Neural progenitor cell (in vitro differentiated cells): ENCODE measurements at regions not wholly inside any gene's neighbourhood (a gene's known extent, or its start where the extent isn't known, plus 50 kb on each side); places are given as distances from the start of the nearest gene placed in this dataset.

ENCODE experiments used
- DNase-seq: peaks from one replicate; pipeline ENCODE4 v3.0.0-alpha.2; 2016; ENCODE audit warnings: low spot score
- H2AFZ ChIP-seq: fragments of 200-600 bp; sonication (generic); replicated peaks from 2 replicates; pipeline ENCODE4 v1.6.1; 2016; ENCODE audit warnings: antibody characterized with exemption
- H3F3A ChIP-seq: fragments of 200-600 bp; sonication (generic); 2 replicates; pipeline ENCODE4 v1.6.1; 2016; ENCODE audit warnings: antibody characterized with exemption, low read depth
- H3K27ac ChIP-seq: fragments of 200-600 bp; sonication (generic); 2 replicates; pipeline ENCODE4 v1.5.1; 2016; ENCODE audit warnings: mild to moderate bottlenecking
- H3K27me3 ChIP-seq: fragments of 200-600 bp; sonication (generic); 2 replicates; pipeline ENCODE4 v1.6.1; 2016; ENCODE audit warnings: mild to moderate bottlenecking, moderate library complexity
- H3K36me3 ChIP-seq: fragments of 200-600 bp; sonication (generic); 2 replicates; pipeline ENCODE4 v1.5.1; 2016
- H3K4me1 ChIP-seq: fragments of 200-600 bp; sonication (generic); 2 replicates; pipeline ENCODE4 v1.6.1; 2016; ENCODE audit warnings: mixed run types
- H3K4me2 ChIP-seq: fragments of 200-600 bp; sonication (generic); 2 replicates; pipeline ENCODE4 v1.6.1; 2016
- H3K4me3 ChIP-seq: fragments of 200-600 bp; sonication (generic); 2 replicates; pipeline ENCODE4 v1.5.1; 2016
- H3K79me2 ChIP-seq: fragments of 200-600 bp; sonication (generic); 2 replicates; pipeline ENCODE4 v1.6.1; 2016; ENCODE audit warnings: low read depth
- H3K9ac ChIP-seq: fragments of 200-600 bp; sonication (generic); 2 replicates; pipeline ENCODE4 v1.6.1; 2016
- H3K9me3 ChIP-seq: fragments of 200-600 bp; sonication (generic); 2 replicates; pipeline ENCODE4 v1.5.1; 2016; ENCODE audit warnings: low read depth
- H4K20me1 ChIP-seq: fragments of 200-600 bp; sonication (generic); 2 replicates; pipeline ENCODE4 v1.6.1; 2016; ENCODE audit warnings: low read depth
- H3K27ac Mint-ChIP-seq: 3 replicates; pipeline ENCODE4 v1.8.0; 2021; ENCODE audit warnings: mixed read lengths
- H3K27me3 Mint-ChIP-seq: 2 replicates; pipeline ENCODE4 v1.8.0; 2022; ENCODE audit warnings: low read depth, mild to moderate bottlenecking, inconsistent platforms, moderate library complexity, mixed read lengths; ENCODE audit not compliant: insufficient read depth
- H3K36me3 Mint-ChIP-seq: 3 replicates; pipeline ENCODE4 v1.8.0; 2021; ENCODE audit warnings: mixed read lengths
- H3K4me1 Mint-ChIP-seq: 3 replicates; pipeline ENCODE4 v1.8.0; 2021; ENCODE audit warnings: mixed read lengths
- H3K4me3 Mint-ChIP-seq: 3 replicates; pipeline ENCODE4 v1.8.0; 2021; ENCODE audit warnings: mild to moderate bottlenecking, moderate library complexity, mixed read lengths
- H3K9me3 Mint-ChIP-seq: 3 replicates; pipeline ENCODE4 v1.8.0; 2020; ENCODE audit warnings: mixed read lengths
- CTCF ChIP-seq: fragments of 200-600 bp; sonication (generic); IDR thresholded peaks from 2 replicates; pipeline ENCODE4 v1.5.1; 2017; ENCODE audit warnings: antibody characterized with exemption, mild to moderate bottlenecking
- EZH2 ChIP-seq: fragments of 200-600 bp; sonication (generic); IDR thresholded peaks from 2 replicates; pipeline ENCODE4 v1.6.1; 2017; ENCODE audit warnings: antibody characterized with exemption, mild to moderate bottlenecking, moderate library complexity
- EZH2phosphoT487 ChIP-seq: fragments of 200-600 bp; sonication (generic); IDR thresholded peaks from 2 replicates; pipeline ENCODE4 v1.6.1; 2017; ENCODE audit warnings: antibody characterized with exemption

DNA sequence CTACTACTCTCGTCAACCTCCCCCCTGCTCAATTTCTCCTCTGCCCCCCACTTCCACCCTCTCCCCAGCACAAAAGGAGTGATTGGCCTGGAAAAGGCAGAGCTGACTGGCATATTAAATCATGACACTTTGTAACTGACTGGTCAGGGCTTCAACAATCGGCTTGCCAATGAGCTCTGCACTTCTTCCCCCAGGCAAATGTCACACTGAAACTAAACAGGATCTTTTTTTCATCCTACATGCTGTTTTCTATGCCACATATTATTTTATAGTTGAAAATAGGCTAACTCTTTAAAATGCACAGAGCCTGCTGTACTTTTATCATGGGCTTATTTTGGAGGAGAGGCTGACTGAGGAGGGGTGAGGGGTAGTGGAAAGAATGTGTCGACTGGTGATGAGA lies 295.2 kb downstream of the TCF7L2 start:
- Histone ChIP-seq H3K27ac (no peak overlapping the region), H3K4me3 (no peak overlapping the region), H3K4me2 (no peak overlapping the region), H3K36me3 (no peaks in the 10 kb centered on the region), H3K27me3 (no peaks in the 10 kb centered on the region), H3K9me3 (no peaks in the 10 kb centered on the region), H3K4me1 (peaks cover 7% of the 10 kb centered on the region), H3K9ac (no peak overlapping the region), H4K20me1 (no peaks in the 10 kb centered on the region), H3K79me2 (no peaks in the 10 kb centered on the region), H2AFZ (no peak overlapping the region), H3F3A (no peaks in the 10 kb centered on the region)
- TF ChIP-seq EZH2phosphoT487: no peak
- TF ChIP-seq CTCF: no peak
- no peak for TF ChIP-seq EZH2
- Mint-ChIP-seq H3K4me3 (no peak overlapping the region), H3K36me3 (no peaks in the 10 kb centered on the region), H3K27me3 (peaks cover 10% of the 10 kb centered on the region), H3K4me1 (peaks cover 44% of the 10 kb centered on the region), H3K9me3 (peaks cover 3% of the 10 kb centered on the region), H3K27ac (no peak overlapping the region)
- DNase-seq: no peak

GRCh38 chr10:113247050-113247449 lies 297.0 kb downstream of the TCF7L2 start:
- Mint-ChIP-seq H3K4me1 (peaks cover 51% of the 10 kb centered on the region), H3K36me3 (no peaks in the 10 kb centered on the region), H3K27me3 (peaks cover 7% of the 10 kb centered on the region), H3K4me3 (no peak overlapping the region), H3K9me3 (peaks cover 3% of the 10 kb centered on the region), H3K27ac (no peak overlapping the region)
- Histone ChIP-seq H3K9me3 (no peaks in the 10 kb centered on the region), H3K4me3 (no peak overlapping the region), H3K27ac (no peak overlapping the region), H3F3A (no peaks in the 10 kb centered on the region), H3K4me1 (peaks cover 20% of the 10 kb centered on the region), H3K79me2 (no peaks in the 10 kb centered on the region), H3K9ac (no peak overlapping the region), H3K27me3 (no peaks in the 10 kb centered on the region), H3K4me2 (no peak overlapping the region), H3K36me3 (no peaks in the 10 kb centered on the region), H2AFZ (no peak overlapping the region), H4K20me1 (no peaks in the 10 kb centered on the region)
- TF ChIP-seq EZH2 (no peak), CTCF (no peak), EZH2phosphoT487 (no peak)
- DNase-seq: no peak

DNA sequence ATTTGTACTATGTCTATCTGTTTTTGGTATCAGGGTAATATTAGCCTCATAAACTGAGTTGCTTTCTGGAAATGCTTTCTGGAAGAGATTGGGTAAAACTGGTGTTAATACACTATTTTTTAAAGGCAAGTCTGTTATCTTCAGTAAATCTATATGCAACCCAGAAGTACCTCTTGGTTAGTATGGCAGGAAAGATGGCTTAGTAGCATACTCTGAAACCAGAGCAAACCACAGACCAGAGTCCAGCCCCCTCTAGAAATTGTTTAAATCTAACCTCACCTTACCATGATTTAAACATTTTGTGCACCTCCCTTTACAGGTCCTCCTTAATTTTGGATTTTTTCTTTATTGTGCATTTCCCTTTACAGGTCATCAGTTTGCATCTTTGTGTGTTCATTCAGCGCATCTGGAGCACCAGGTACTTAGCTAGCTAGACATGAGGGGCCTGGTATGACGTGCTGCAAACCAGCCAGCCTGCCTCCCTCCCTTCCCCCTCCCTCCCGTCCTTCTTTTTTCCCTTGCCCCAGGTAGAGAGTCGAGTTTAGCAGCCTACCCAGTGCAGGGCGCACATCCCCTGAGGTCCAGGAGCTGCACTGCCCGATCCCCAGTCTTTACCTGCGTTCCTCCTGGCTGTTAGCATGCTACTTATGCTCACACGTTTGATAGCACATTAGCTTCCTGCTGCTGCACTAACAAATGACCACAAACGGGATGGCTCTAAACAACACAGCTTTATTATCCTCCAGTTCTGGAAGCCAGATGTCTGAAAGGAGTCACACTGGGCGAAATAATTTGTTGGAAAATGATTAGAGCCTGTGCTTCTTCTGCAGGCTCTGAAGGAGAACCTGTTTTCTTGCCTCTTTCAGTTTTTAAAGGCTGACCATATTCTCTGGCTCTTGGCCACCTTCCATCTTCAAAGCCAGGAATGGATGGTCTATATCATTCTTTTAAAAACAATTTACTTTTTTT lies 299.9 kb upstream of the HABP2 start:
- Histone ChIP-seq H3F3A (peaks cover 15% of the 10 kb centered on the region), H3K36me3 (no peaks in the 10 kb centered on the region), H2AFZ (no peak overlapping the region), H3K4me3 (no peak overlapping the region), H3K79me2 (no peaks in the 10 kb centered on the region), H3K4me1 (peaks cover 45% of the 10 kb centered on the region), H3K27ac (no peak overlapping the region), H3K27me3 (no peaks in the 10 kb centered on the region), H3K4me2 (peak overlapping the region; percentile 45), H4K20me1 (no peaks in the 10 kb centered on the region), H3K9ac (no peak overlapping the region), H3K9me3 (no peaks in the 10 kb centered on the region)
- TF ChIP-seq EZH2phosphoT487: no peak
- no peak for TF ChIP-seq EZH2
- no peak for TF ChIP-seq CTCF
- no peaks in the 10 kb centered on the region for H3K36me3 Mint-ChIP-seq
- peaks cover 55% of the 10 kb centered on the region for H3K4me1 Mint-ChIP-seq
- no peak overlapping the region for H3K4me3 Mint-ChIP-seq
- H3K27me3 Mint-ChIP-seq: peaks cover 7% of the 10 kb centered on the region
- peak; percentile 57 for DNase-seq
- H3K27ac Mint-ChIP-seq: no peak overlapping the region
- H3K9me3 Mint-ChIP-seq: no peaks in the 10 kb centered on the region
